ENCODE measurements at regions not wholly inside any gene's neighbourhood (a gene's known extent, or its start where the extent isn't known, plus 50 kb on each side); places are given as distances from the start of the nearest gene placed in this dataset.

GRCh38 chr5:8580298-8580697 is 711.4 kb downstream of the MTRR start:
- Mint-ChIP-seq H3K4me1 (no peaks in the 10 kb centered on the region), H3K36me3 (no peaks in the 10 kb centered on the region), H3K27ac (no peak overlapping the region), H3K4me3 (no peak overlapping the region), H3K9me3 (peaks cover 7 to 10% (median 9%) of the 10 kb centered on the region in 3 donors), H3K27me3 (peaks cover 0 to 5% of the 10 kb centered on the region in 2 donors)
- H3K36me3 ChIP-seq (ENCODE audit: control insufficient read depth in 2 of 2, extremely low read depth in 1 of 2, insufficient read depth in 1 of 2, low read length in 1 of 2) = no peaks in the 10 kb centered on the region
- WGBS (ENCODE audit: insufficient coverage) = 51% methylated on average over 2 of the region's 4 CpGs
- no peak for DNase-seq
- H3K27me3 ChIP-seq (replicated peaks in 1 of 2; ENCODE audit: control insufficient read depth in 2 of 2, extremely low read depth in 1 of 2, insufficient read depth in 2 of 2, low read length in 1 of 2) = no peaks in the 10 kb centered on the region
- no peaks in the 10 kb centered on the region for H3K9me3 ChIP-seq
- POLR2A ChIA-PET = no interaction called here
- CTCF ChIA-PET = no interaction called here
- H3K4me3 ChIP-seq (ENCODE audit: control insufficient read depth in 1 of 2, extremely low read depth in 1 of 2, low read length in 1 of 2) = no peak overlapping the region
- no peaks in the 10 kb centered on the region for H3K4me1 ChIP-seq (ENCODE audit: control insufficient read depth in 1 of 2, extremely low read depth in 1 of 2, insufficient read depth in 2 of 2, low read length in 2 of 2)
- no peak for ATAC-seq (replicated peaks in 1 of 4)
- H3K27ac ChIP-seq (ENCODE audit: low read length) = no peak overlapping the region

- ChIA-PET POLR2A (no interaction called here), CTCF (no interaction called here)
- Mint-ChIP-seq H3K4me3 (no peak overlapping the region), H3K27me3 (peaks cover 0 to 5% of the 10 kb centered on the region in 2 donors), H3K27ac (no peak overlapping the region), H3K36me3 (no peaks in the 10 kb centered on the region), H3K9me3 (peaks cover 3 to 9% (median 6%) of the 10 kb centered on the region in 3 donors), H3K4me1 (no peaks in the 10 kb centered on the region)
- ATAC-seq (replicated peaks in 1 of 4) = no peak
- Histone ChIP-seq H3K9me3 (no peaks in the 10 kb centered on the region), H3K4me1 (ENCODE audit: control insufficient read depth in 1 of 2, extremely low read depth in 1 of 2, insufficient read depth in 2 of 2, low read length in 2 of 2) (no peaks in the 10 kb centered on the region), H3K27ac (ENCODE audit: low read length) (no peak overlapping the region), H3K27me3 (replicated peaks in 1 of 2; ENCODE audit: control insufficient read depth in 2 of 2, extremely low read depth in 1 of 2, insufficient read depth in 2 of 2, low read length in 1 of 2) (no peaks in the 10 kb centered on the region), H3K4me3 (ENCODE audit: control insufficient read depth in 1 of 2, extremely low read depth in 1 of 2, low read length in 1 of 2) (no peak overlapping the region), H3K36me3 (ENCODE audit: control insufficient read depth in 2 of 2, extremely low read depth in 1 of 2, insufficient read depth in 1 of 2, low read length in 1 of 2) (no peaks in the 10 kb centered on the region)
- 75% methylated on average over 2 of the region's 2 CpGs for WGBS (ENCODE audit: insufficient coverage)
- no peak for DNase-seq
Measured at GRCh38 chr5:8581047-8581446, 712.1 kb downstream of the MTRR start.

- Mint-ChIP-seq H3K27ac (no peak overlapping the region), H3K4me3 (no peak overlapping the region), H3K36me3 (no peaks in the 10 kb centered on the region), H3K4me1 (no peaks in the 10 kb centered on the region), H3K27me3 (peaks cover 0 to 5% of the 10 kb centered on the region in 2 donors), H3K9me3 (peaks cover 4 to 16% (median 6%) of the 10 kb centered on the region in 3 donors)
- ChIA-PET POLR2A (no interaction called here), CTCF (interaction anchor here in 1 of 2 donors (0.6 kb wide), 1 partner anchor 12 kb away, joined by 4 read pairs; no protein-coding TSS in a partner anchor)
- DNase-seq (no peak), ATAC-seq (replicated peaks in 1 of 4) (no peak)
- H3K27ac ChIP-seq (ENCODE audit: low read length) = no peak overlapping the region
- H3K4me3 ChIP-seq (ENCODE audit: control insufficient read depth in 1 of 2, extremely low read depth in 1 of 2, low read length in 1 of 2) = no peak overlapping the region
- no peaks in the 10 kb centered on the region for H3K9me3 ChIP-seq
- no peaks in the 10 kb centered on the region for H3K27me3 ChIP-seq (replicated peaks in 1 of 2; ENCODE audit: control insufficient read depth in 2 of 2, extremely low read depth in 1 of 2, insufficient read depth in 2 of 2, low read length in 1 of 2)
- WGBS (ENCODE audit: insufficient coverage) = 71% methylated on average over 1 of the region's 3 CpGs
- no peaks in the 10 kb centered on the region for H3K36me3 ChIP-seq (ENCODE audit: control insufficient read depth in 2 of 2, extremely low read depth in 1 of 2, insufficient read depth in 1 of 2, low read length in 1 of 2)
- no peaks in the 10 kb centered on the region for H3K4me1 ChIP-seq (ENCODE audit: control insufficient read depth in 1 of 2, extremely low read depth in 1 of 2, insufficient read depth in 2 of 2, low read length in 2 of 2)
Measured at GRCh38 chr5:8585230-8586018, 716.5 kb downstream of the MTRR start.

DNA sequence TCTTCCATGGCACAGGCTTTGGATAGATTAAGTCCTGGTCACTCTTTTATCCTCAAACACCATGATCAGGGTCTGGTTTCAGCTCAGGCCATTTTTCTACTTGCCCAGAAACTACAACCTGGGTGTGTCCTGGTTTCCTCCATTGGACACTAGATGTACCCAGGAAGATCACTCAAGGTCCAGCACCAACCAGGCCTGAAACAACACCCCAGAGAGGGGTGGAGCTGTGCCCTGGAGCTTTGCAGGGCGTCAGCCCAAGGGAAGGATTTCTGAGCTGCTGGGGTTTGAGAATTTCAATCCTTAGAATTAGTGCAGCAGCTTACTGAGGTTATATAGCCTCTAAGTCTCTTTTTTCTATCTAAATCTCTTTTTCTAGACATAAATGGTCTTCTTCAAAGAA is 722.0 kb downstream of the MTRR start:
- ATAC-seq (replicated peaks in 1 of 4) (no peak), DNase-seq (no peak)
- no peaks in the 10 kb centered on the region for H3K36me3 ChIP-seq (ENCODE audit: control insufficient read depth in 2 of 2, extremely low read depth in 1 of 2, insufficient read depth in 1 of 2, low read length in 1 of 2)
- H3K27ac ChIP-seq (ENCODE audit: low read length) = no peak overlapping the region
- Mint-ChIP-seq H3K9me3 (peaks cover 0 to 13% (median 2%) of the 10 kb centered on the region in 3 donors), H3K4me3 (no peak overlapping the region), H3K36me3 (no peaks in the 10 kb centered on the region), H3K27ac (no peak overlapping the region), H3K27me3 (no peaks in the 10 kb centered on the region), H3K4me1 (no peaks in the 10 kb centered on the region)
- no peaks in the 10 kb centered on the region for H3K27me3 ChIP-seq (replicated peaks in 1 of 2; ENCODE audit: control insufficient read depth in 2 of 2, extremely low read depth in 1 of 2, insufficient read depth in 2 of 2, low read length in 1 of 2)
- no CpG with 5 or more reads among the region's 1 CpG for WGBS (ENCODE audit: insufficient coverage)
- no peaks in the 10 kb centered on the region for H3K4me1 ChIP-seq (ENCODE audit: control insufficient read depth in 1 of 2, extremely low read depth in 1 of 2, insufficient read depth in 2 of 2, low read length in 2 of 2)
- POLR2A ChIA-PET = no interaction called here
- CTCF ChIA-PET = no interaction called here
- H3K9me3 ChIP-seq = no peaks in the 10 kb centered on the region
- no peak overlapping the region for H3K4me3 ChIP-seq (ENCODE audit: control insufficient read depth in 1 of 2, extremely low read depth in 1 of 2, low read length in 1 of 2)

GRCh38 chr5:8598356-8598755 is 729.4 kb downstream of the MTRR start:
- H3K4me3 ChIP-seq (ENCODE audit: control insufficient read depth in 1 of 2, extremely low read depth in 1 of 2, low read length in 1 of 2) = no peak overlapping the region
- Mint-ChIP-seq H3K27ac (no peak overlapping the region), H3K4me1 (no peaks in the 10 kb centered on the region), H3K9me3 (peaks cover 0 to 6% (median 4%) of the 10 kb centered on the region in 3 donors), H3K4me3 (no peak overlapping the region), H3K36me3 (no peaks in the 10 kb centered on the region), H3K27me3 (no peaks in the 10 kb centered on the region)
- no peaks in the 10 kb centered on the region for H3K4me1 ChIP-seq (ENCODE audit: control insufficient read depth in 1 of 2, extremely low read depth in 1 of 2, insufficient read depth in 2 of 2, low read length in 2 of 2)
- no peaks in the 10 kb centered on the region for H3K36me3 ChIP-seq (ENCODE audit: control insufficient read depth in 2 of 2, extremely low read depth in 1 of 2, insufficient read depth in 1 of 2, low read length in 1 of 2)
- ATAC-seq (replicated peaks in 1 of 4) = no peak
- no peaks in the 10 kb centered on the region for H3K9me3 ChIP-seq
- H3K27me3 ChIP-seq (replicated peaks in 1 of 2; ENCODE audit: control insufficient read depth in 2 of 2, extremely low read depth in 1 of 2, insufficient read depth in 2 of 2, low read length in 1 of 2) = no peaks in the 10 kb centered on the region
- no CpG with 5 or more reads among the region's 3 CpGs for WGBS (ENCODE audit: insufficient coverage)
- no peak overlapping the region for H3K27ac ChIP-seq (ENCODE audit: low read length)
- POLR2A ChIA-PET = no interaction called here
- DNase-seq = no peak
- CTCF ChIA-PET = no interaction called here

GRCh38 chr5:8598996-8599395 is 730.0 kb downstream of the MTRR start:
- ATAC-seq (replicated peaks in 1 of 4) = no peak
- Mint-ChIP-seq H3K9me3 (peaks cover 0 to 6% (median 4%) of the 10 kb centered on the region in 3 donors), H3K27ac (no peak overlapping the region), H3K4me1 (no peaks in the 10 kb centered on the region), H3K36me3 (no peaks in the 10 kb centered on the region), H3K4me3 (no peak overlapping the region), H3K27me3 (no peaks in the 10 kb centered on the region)
- Histone ChIP-seq H3K27ac (ENCODE audit: low read length) (no peak overlapping the region), H3K27me3 (replicated peaks in 1 of 2; ENCODE audit: control insufficient read depth in 2 of 2, extremely low read depth in 1 of 2, insufficient read depth in 2 of 2, low read length in 1 of 2) (no peaks in the 10 kb centered on the region), H3K4me3 (ENCODE audit: control insufficient read depth in 1 of 2, extremely low read depth in 1 of 2, low read length in 1 of 2) (no peak overlapping the region), H3K36me3 (ENCODE audit: control insufficient read depth in 2 of 2, extremely low read depth in 1 of 2, insufficient read depth in 1 of 2, low read length in 1 of 2) (no peaks in the 10 kb centered on the region), H3K4me1 (ENCODE audit: control insufficient read depth in 1 of 2, extremely low read depth in 1 of 2, insufficient read depth in 2 of 2, low read length in 2 of 2) (no peaks in the 10 kb centered on the region), H3K9me3 (no peaks in the 10 kb centered on the region)
- ChIA-PET POLR2A (interaction anchor here in 1 of 2 donors (0.6 kb wide), 1 partner anchor 266 kb away, joined by 3 read pairs; no protein-coding TSS in a partner anchor), CTCF (no interaction called here)
- no peak for DNase-seq
- whole genome bisulfite sequencing (ENCODE audit: insufficient coverage) = 60% methylated on average over 1 of the region's 2 CpGs
